ENCODE measurements at regions not wholly inside any gene's neighbourhood (a gene's known extent, or its start where the extent isn't known, plus 50 kb on each side); places are given as distances from the start of the nearest gene placed in this dataset.

GRCh38 chr7:37514497-37514896 is 65.8 kb upstream of the ELMO1 start:
- Mint-ChIP-seq H3K4me1 (ENCODE audit: low read depth) (no peaks in the 10 kb centered on the region), H3K27me3 (ENCODE audit: insufficient read depth) (no peaks in the 10 kb centered on the region), H3K36me3 (ENCODE audit: low read depth) (no peaks in the 10 kb centered on the region), H3K4me3 (no peak overlapping the region), H3K9me3 (peaks cover 37% of the 10 kb centered on the region), H3K27ac (no peak overlapping the region)
- no peak for TF ChIP-seq CTCF (IDR thresholded peaks at IDR 0.05)
- no peak for DNase-seq

GRCh38 chr7:37516664-37517063 is 68.0 kb upstream of the ELMO1 start:
- DNase-seq: no peak
- Mint-ChIP-seq H3K27ac (no peak overlapping the region), H3K27me3 (ENCODE audit: insufficient read depth) (no peaks in the 10 kb centered on the region), H3K9me3 (peaks cover 45% of the 10 kb centered on the region), H3K4me1 (ENCODE audit: low read depth) (no peaks in the 10 kb centered on the region), H3K4me3 (no peak overlapping the region), H3K36me3 (ENCODE audit: low read depth) (no peaks in the 10 kb centered on the region)
- no peak for TF ChIP-seq CTCF (IDR thresholded peaks at IDR 0.05)

- H3K4me3 Mint-ChIP-seq: no peak overlapping the region
- H3K27me3 Mint-ChIP-seq (ENCODE audit: insufficient read depth): no peaks in the 10 kb centered on the region
- no peaks in the 10 kb centered on the region for H3K4me1 Mint-ChIP-seq (ENCODE audit: low read depth)
- no peak for DNase-seq
- TF ChIP-seq CTCF (IDR thresholded peaks at IDR 0.05): no peak
- H3K9me3 Mint-ChIP-seq: peaks cover 44% of the 10 kb centered on the region
- H3K27ac Mint-ChIP-seq: no peak overlapping the region
- no peaks in the 10 kb centered on the region for H3K36me3 Mint-ChIP-seq (ENCODE audit: low read depth)
Observed at GRCh38 chr7:37518266-37518665, 69.6 kb upstream of the ELMO1 start.

GRCh38 chr7:37524056-37524455 is 75.4 kb upstream of the ELMO1 start:
- H3K36me3 Mint-ChIP-seq (ENCODE audit: low read depth): peaks cover 5% of the 10 kb centered on the region; the same call in 1 of the 2 replicates
- H3K27me3 Mint-ChIP-seq (ENCODE audit: insufficient read depth): peaks cover 1% of the 10 kb centered on the region; the same call in 1 of the 2 replicates
- H3K27ac Mint-ChIP-seq: no peak overlapping the region
- H3K4me1 Mint-ChIP-seq (ENCODE audit: low read depth): no peaks in the 10 kb centered on the region
- no peak for TF ChIP-seq CTCF (IDR thresholded peaks at IDR 0.05)
- H3K4me3 Mint-ChIP-seq: no peak overlapping the region
- peaks cover 21% of the 10 kb centered on the region for H3K9me3 Mint-ChIP-seq
- DNase-seq: no peak

- no peak for TF ChIP-seq CTCF (IDR thresholded peaks at IDR 0.05)
- H3K4me3 Mint-ChIP-seq: no peak overlapping the region
- DNase-seq: no peak
- peaks cover 5% of the 10 kb centered on the region; the same call in 1 of the 2 replicates for H3K36me3 Mint-ChIP-seq (ENCODE audit: low read depth)
- peaks cover 1% of the 10 kb centered on the region; the same call in 1 of the 2 replicates for H3K27me3 Mint-ChIP-seq (ENCODE audit: insufficient read depth)
- H3K4me1 Mint-ChIP-seq (ENCODE audit: low read depth): no peaks in the 10 kb centered on the region
- peaks cover 20% of the 10 kb centered on the region for H3K9me3 Mint-ChIP-seq
- no peak overlapping the region for H3K27ac Mint-ChIP-seq
Observed at GRCh38 chr7:37524797-37525196, 76.1 kb upstream of the ELMO1 start.

GRCh38 chr7:37526623-37527022 is 78.0 kb upstream of the ELMO1 start:
- no peak for DNase-seq
- no peak overlapping the region for H3K27ac Mint-ChIP-seq

More at GRCh38 chr7:37526623-37527022, 78.0 kb upstream of the ELMO1 start:
- Mint-ChIP-seq H3K4me3 (no peak overlapping the region), H3K4me1 (ENCODE audit: low read depth) (no peaks in the 10 kb centered on the region), H3K9me3 (peaks cover 18% of the 10 kb centered on the region), H3K27me3 (ENCODE audit: insufficient read depth) (peaks cover 1% of the 10 kb centered on the region; the same call in 1 of the 2 replicates), H3K36me3 (ENCODE audit: low read depth) (peaks cover 5% of the 10 kb centered on the region; the same call in 1 of the 2 replicates)
- no peak for TF ChIP-seq CTCF (IDR thresholded peaks at IDR 0.05)

All from HFFc6 (cell line).